Colonic mucosa (tissue), 4 donors: ENCODE measurements at regions not wholly inside any gene's neighbourhood (a gene's known extent, or its start where the extent isn't known, plus 50 kb on each side); places are given as distances from the start of the nearest gene placed in this dataset.

ENCODE experiments used
- DNase-seq: peaks from one replicate; pipeline ENCODE4 v3.0.0-alpha.2; 2020
- H3K27ac ChIP-seq: fragments of 200-600 bp; one replicate; pipeline ENCODE4 v1.8.0; 2021
- H3K27me3 ChIP-seq: fragments of 200-600 bp; one replicate; pipeline ENCODE4 v1.8.0; 2021
- H3K36me3 ChIP-seq: fragments of 200-600 bp; one replicate; pipeline ENCODE4 v1.8.0; 2021
- H3K4me1 ChIP-seq: fragments of 200-600 bp; one replicate; pipeline ENCODE4 v1.8.0; 2021; ENCODE audit warnings: mild to moderate bottlenecking
- H3K4me3 ChIP-seq: fragments of 200-600 bp; one replicate; pipeline ENCODE4 v1.8.0; 2021
- H3K9ac ChIP-seq, 2 donors: one replicate each; pipeline ENCODE4 v1.7.0; 2013; ENCODE audit warnings: control low read depth in 2 of 2, low read depth in 2 of 2, low read length in 2 of 2
- H3K9me3 ChIP-seq: fragments of 200-600 bp; one replicate; pipeline ENCODE4 v1.8.0; 2021
- intact Hi-C: fragments of 100-400 bp; cut with DNase I; formaldehyde crosslinking; loops from one replicate; pipeline ENCODE4 v1.14.1; 2022
- TF ChIP-seq, protein P1 (sequence below): fragments of 200-600 bp; IDR thresholded peaks from one replicate; pipeline ENCODE4 v1.8.0; 2022; ENCODE audit warnings: antibody characterized with exemption, mild to moderate bottlenecking
- donor health status: healthy.
- donor health status: DM: no; HTN: no; CAD: no.
- donor health status: DM: no; HTN: no; CAD: no.

DNA sequence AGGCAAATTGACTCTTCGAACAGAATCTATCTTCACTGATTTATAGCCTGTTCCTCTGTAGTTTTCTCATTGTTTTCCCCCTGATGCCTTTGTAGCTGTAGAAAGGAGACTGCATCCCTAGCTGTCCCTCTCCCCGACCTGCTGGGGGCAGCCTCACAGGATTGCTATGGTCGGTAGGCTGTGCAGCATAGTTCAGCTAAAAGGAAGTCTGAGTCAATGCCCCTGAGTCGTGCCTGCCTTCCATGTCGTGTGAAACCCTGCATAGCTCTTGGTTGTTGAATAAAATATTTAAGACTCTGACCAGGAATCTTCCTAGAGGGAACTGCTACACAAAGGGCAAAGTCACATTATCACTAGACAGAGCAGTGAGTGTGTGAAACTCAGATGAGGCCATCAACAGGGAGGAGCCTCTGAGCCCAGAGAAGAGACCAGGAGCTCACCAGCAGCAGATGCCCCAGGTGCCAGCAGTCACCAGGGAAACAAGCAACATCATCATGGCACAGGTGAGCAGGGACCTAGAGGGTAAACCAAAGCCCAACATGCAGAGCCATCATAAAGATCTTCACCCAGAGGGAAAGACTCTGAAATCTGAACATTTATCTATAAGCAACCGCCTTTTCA, 108.4 kb upstream of the NBEA start:
- Histone ChIP-seq H3K36me3 (no peaks in the 10 kb centered on the region), H3K9me3 (no peaks in the 10 kb centered on the region), H3K4me1 (no peaks in the 10 kb centered on the region), H3K4me3 (no peak overlapping the region), H3K9ac (no peak overlapping the region), H3K27ac (no peak overlapping the region), H3K27me3 (no peaks in the 10 kb centered on the region)
- DNase-seq: no peak
- intact Hi-C loops: no loop called here
- TF ChIP-seq, protein P1, sequence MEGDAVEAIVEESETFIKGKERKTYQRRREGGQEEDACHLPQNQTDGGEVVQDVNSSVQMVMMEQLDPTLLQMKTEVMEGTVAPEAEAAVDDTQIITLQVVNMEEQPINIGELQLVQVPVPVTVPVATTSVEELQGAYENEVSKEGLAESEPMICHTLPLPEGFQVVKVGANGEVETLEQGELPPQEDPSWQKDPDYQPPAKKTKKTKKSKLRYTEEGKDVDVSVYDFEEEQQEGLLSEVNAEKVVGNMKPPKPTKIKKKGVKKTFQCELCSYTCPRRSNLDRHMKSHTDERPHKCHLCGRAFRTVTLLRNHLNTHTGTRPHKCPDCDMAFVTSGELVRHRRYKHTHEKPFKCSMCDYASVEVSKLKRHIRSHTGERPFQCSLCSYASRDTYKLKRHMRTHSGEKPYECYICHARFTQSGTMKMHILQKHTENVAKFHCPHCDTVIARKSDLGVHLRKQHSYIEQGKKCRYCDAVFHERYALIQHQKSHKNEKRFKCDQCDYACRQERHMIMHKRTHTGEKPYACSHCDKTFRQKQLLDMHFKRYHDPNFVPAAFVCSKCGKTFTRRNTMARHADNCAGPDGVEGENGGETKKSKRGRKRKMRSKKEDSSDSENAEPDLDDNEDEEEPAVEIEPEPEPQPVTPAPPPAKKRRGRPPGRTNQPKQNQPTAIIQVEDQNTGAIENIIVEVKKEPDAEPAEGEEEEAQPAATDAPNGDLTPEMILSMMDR: no peak

DNA sequence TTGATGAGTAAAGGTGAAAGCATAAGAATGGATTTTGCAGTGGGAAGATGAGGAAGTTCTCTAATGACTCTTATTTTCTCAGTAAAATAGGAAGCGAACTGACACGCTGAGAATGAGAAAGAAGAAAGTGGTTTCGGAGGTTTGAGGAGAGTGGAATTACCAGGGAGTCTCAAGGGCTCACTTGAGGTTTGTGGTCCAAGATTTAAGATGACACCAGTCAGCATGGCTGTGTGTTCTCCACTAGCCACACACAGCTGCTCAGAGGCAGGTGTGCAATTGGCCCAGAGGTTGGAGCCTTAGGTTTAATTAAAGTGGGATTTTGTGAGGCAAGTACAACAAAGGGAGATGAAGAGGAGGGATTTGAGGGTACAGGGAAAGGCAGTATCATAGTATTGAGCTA, 99.6 kb upstream of the NBEA start:
- no peak overlapping the region for H3K27ac ChIP-seq
- TF ChIP-seq, protein P1: no peak
- intact Hi-C loops: no loop called here
- H3K4me3 ChIP-seq: no peak overlapping the region
- H3K27me3 ChIP-seq: no peaks in the 10 kb centered on the region
- no peaks in the 10 kb centered on the region for H3K9me3 ChIP-seq
- no peaks in the 10 kb centered on the region for H3K36me3 ChIP-seq
- H3K9ac ChIP-seq: no peak overlapping the region
- H3K4me1 ChIP-seq: no peaks in the 10 kb centered on the region
- no peak for DNase-seq

DNA sequence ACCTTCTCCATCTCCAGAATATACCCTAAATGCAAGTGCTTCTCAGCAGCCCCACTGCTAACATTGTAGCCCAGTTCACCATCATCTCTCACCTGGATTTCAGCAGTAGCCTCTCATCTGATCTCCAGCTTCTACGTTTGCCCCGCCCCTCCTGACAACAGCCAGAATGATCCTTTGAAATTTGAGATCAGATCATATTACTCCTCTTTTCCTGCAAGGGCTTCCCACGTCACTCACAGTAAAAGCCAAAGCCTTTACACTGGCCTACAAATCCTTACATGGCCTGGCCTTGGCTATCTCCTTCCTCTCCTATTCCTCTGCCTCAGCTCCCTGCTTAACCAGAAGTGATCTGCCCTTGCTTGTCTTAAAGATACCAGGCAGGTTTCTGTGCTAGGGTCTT, 94.3 kb upstream of the NBEA start:
- no peak for DNase-seq
- H3K36me3 ChIP-seq: no peaks in the 10 kb centered on the region
- H3K27me3 ChIP-seq: no peaks in the 10 kb centered on the region
- H3K4me3 ChIP-seq: no peak overlapping the region
- H3K9me3 ChIP-seq: no peaks in the 10 kb centered on the region
- H3K9ac ChIP-seq: no peak overlapping the region
- H3K27ac ChIP-seq: no peak overlapping the region
- intact Hi-C loops: no loop called here
- TF ChIP-seq, protein P1: no peak
- no peaks in the 10 kb centered on the region for H3K4me1 ChIP-seq

DNA sequence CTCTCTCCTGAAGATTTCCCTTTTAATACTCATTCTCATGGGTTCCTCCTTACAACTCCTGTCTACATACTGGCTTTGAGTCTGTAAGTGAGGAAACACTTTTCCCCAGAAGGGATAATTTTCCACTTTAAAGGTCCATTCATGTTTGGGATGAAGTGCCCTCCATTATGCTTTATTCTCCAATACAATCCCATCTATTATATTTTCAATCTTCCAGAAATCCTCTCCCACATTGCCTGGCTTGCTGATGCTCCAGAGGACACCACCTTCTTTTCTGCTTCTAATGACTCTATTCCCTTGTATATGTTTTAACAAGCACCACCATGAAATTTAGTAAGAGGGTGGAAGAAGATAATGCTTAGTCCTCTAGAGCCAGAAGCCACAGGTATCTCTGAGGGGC, 92.7 kb upstream of the NBEA start:
- Histone ChIP-seq H3K9ac (no peak overlapping the region), H3K4me3 (no peak overlapping the region), H3K27ac (no peak overlapping the region), H3K4me1 (no peaks in the 10 kb centered on the region), H3K27me3 (no peaks in the 10 kb centered on the region), H3K36me3 (no peaks in the 10 kb centered on the region), H3K9me3 (no peaks in the 10 kb centered on the region)
- DNase-seq: no peak
- TF ChIP-seq, protein P1: no peak
- intact Hi-C loops: no loop called here

DNA sequence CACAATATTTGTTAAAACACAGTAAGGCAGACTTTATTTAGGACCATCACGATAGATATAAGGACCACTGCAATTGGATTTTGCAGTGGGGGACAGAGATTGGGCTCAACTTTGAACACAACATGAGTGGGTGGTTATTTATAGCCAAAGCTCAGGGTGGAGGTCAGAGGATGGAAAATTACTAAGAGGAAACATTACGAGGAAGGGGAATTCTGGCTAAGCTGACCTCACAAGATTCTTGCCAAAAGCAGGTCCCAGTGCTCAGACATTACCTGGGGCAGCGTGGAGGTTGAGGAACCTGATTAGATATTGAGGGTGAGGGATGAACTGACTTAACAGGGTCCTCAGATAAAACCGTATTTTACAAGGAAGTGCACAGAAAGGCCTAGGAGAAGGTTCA, 88.9 kb upstream of the NBEA start:
- H3K27me3 ChIP-seq: no peaks in the 10 kb centered on the region
- TF ChIP-seq, protein P1: no peak
- no peaks in the 10 kb centered on the region for H3K4me1 ChIP-seq
- no peaks in the 10 kb centered on the region for H3K36me3 ChIP-seq
- DNase-seq: no peak
- no peaks in the 10 kb centered on the region for H3K9me3 ChIP-seq
- no peak overlapping the region for H3K27ac ChIP-seq
- H3K4me3 ChIP-seq: no peak overlapping the region
- no peak overlapping the region for H3K9ac ChIP-seq
- intact Hi-C loops: no loop called here
